ENCODE measurements at regions not wholly inside any gene's neighbourhood (a gene's known extent, or its start where the extent isn't known, plus 50 kb on each side); places are given as distances from the start of the nearest gene placed in this dataset.
A peak's percentile ranks its signal among the peaks of the same experiment; 100 is the strongest.

- Mint-ChIP-seq H3K4me1 (peaks cover 14% of the 10 kb centered on the region), H3K4me3 (no peak overlapping the region)
Measured at GRCh38 chr1:29513357-29513756, 277.0 kb downstream of the PTPRU start.

GRCh38 chr1:29511436-29511835, 275.1 kb downstream of the PTPRU start:
- Histone ChIP-seq H3K9me3 (ENCODE audit: low read depth) (no peaks in the 10 kb centered on the region), H3K4me2 (no peak overlapping the region), H3K27me3 (no peaks in the 10 kb centered on the region), H4K20me1 (ENCODE audit: low read depth) (no peaks in the 10 kb centered on the region), H3K79me2 (ENCODE audit: low read depth) (no peaks in the 10 kb centered on the region), H3K9ac (no peak overlapping the region), H2AFZ (replicated peaks) (no peak overlapping the region), H3K4me1 (peaks cover 11% of the 10 kb centered on the region), H3F3A (ENCODE audit: low read depth) (no peaks in the 10 kb centered on the region), H3K36me3 (no peaks in the 10 kb centered on the region), H3K27ac (no peak overlapping the region), H3K4me3 (no peak overlapping the region)
- DNase-seq (ENCODE audit: low spot score), result no peak
- H3K9me3 Mint-ChIP-seq, result peaks cover 6% of the 10 kb centered on the region
- no peaks in the 10 kb centered on the region for H3K36me3 Mint-ChIP-seq
- H3K27me3 Mint-ChIP-seq (ENCODE audit: insufficient read depth, low read depth), result peaks cover 11% of the 10 kb centered on the region
- peaks cover 23% of the 10 kb centered on the region for H3K4me1 Mint-ChIP-seq
- no peak overlapping the region for H3K27ac Mint-ChIP-seq
- H3K4me3 Mint-ChIP-seq, result no peak overlapping the region
- TF ChIP-seq CTCF (IDR thresholded peaks at IDR 0.05) (no peak), EZH2 (IDR thresholded peaks at IDR 0.05) (no peak), EZH2phosphoT487 (IDR thresholded peaks at IDR 0.05) (no peak)

More at GRCh38 chr1:29513357-29513756, 277.0 kb downstream of the PTPRU start:
- H3K36me3 Mint-ChIP-seq, result no peaks in the 10 kb centered on the region
- Histone ChIP-seq H3K27ac (no peak overlapping the region), H3K79me2 (ENCODE audit: low read depth) (no peaks in the 10 kb centered on the region), H3K27me3 (no peaks in the 10 kb centered on the region), H3K4me3 (no peak overlapping the region), H3K4me2 (no peak overlapping the region), H3K4me1 (peaks cover 7% of the 10 kb centered on the region), H4K20me1 (ENCODE audit: low read depth) (no peaks in the 10 kb centered on the region), H3K9me3 (ENCODE audit: low read depth) (no peaks in the 10 kb centered on the region), H3K36me3 (no peaks in the 10 kb centered on the region), H3F3A (ENCODE audit: low read depth) (no peaks in the 10 kb centered on the region), H3K9ac (no peak overlapping the region), H2AFZ (replicated peaks) (no peak overlapping the region)
- DNase-seq (ENCODE audit: low spot score), result peak; percentile 71
- peaks cover 1% of the 10 kb centered on the region for H3K27me3 Mint-ChIP-seq (ENCODE audit: insufficient read depth, low read depth)
- H3K27ac Mint-ChIP-seq, result peak overlapping the region; percentile 78
- TF ChIP-seq CTCF (IDR thresholded peaks at IDR 0.05) (peak; percentile 62), EZH2phosphoT487 (IDR thresholded peaks at IDR 0.05) (no peak), EZH2 (IDR thresholded peaks at IDR 0.05) (no peak)
- H3K9me3 Mint-ChIP-seq, result peaks cover 6% of the 10 kb centered on the region

GRCh38 chr1:29508458-29509107, 272.3 kb downstream of the PTPRU start:
- TF ChIP-seq EZH2 (IDR thresholded peaks at IDR 0.05) (no peak), CTCF (IDR thresholded peaks at IDR 0.05) (no peak), EZH2phosphoT487 (IDR thresholded peaks at IDR 0.05) (no peak)
- Histone ChIP-seq H3K36me3 (no peaks in the 10 kb centered on the region), H3K9me3 (ENCODE audit: low read depth) (no peaks in the 10 kb centered on the region), H3F3A (ENCODE audit: low read depth) (no peaks in the 10 kb centered on the region), H4K20me1 (ENCODE audit: low read depth) (no peaks in the 10 kb centered on the region), H3K27ac (no peak overlapping the region), H3K9ac (no peak overlapping the region), H3K27me3 (no peaks in the 10 kb centered on the region), H2AFZ (replicated peaks) (no peak overlapping the region), H3K4me2 (no peak overlapping the region), H3K4me3 (no peak overlapping the region), H3K79me2 (ENCODE audit: low read depth) (no peaks in the 10 kb centered on the region), H3K4me1 (peaks cover 9% of the 10 kb centered on the region)
- H3K9me3 Mint-ChIP-seq, result peaks cover 2% of the 10 kb centered on the region
- no peak overlapping the region for H3K27ac Mint-ChIP-seq
- H3K4me1 Mint-ChIP-seq, result peaks cover 33% of the 10 kb centered on the region
- H3K36me3 Mint-ChIP-seq, result no peaks in the 10 kb centered on the region
- H3K4me3 Mint-ChIP-seq, result no peak overlapping the region
- DNase-seq (ENCODE audit: low spot score), result no peak
- peaks cover 13% of the 10 kb centered on the region for H3K27me3 Mint-ChIP-seq (ENCODE audit: insufficient read depth, low read depth)

Measured in neural progenitor cell (in vitro differentiated cells).